Activated naive CD4-positive, alpha-beta T cell treated with anti-CD3 and anti-CD28 coated beads for 36 hours (primary cell): ENCODE measurements at regions not wholly inside any gene's neighbourhood (a gene's known extent, or its start where the extent isn't known, plus 50 kb on each side); places are given as distances from the start of the nearest gene placed in this dataset.
A peak's percentile ranks its signal among the peaks of the same experiment; 100 is the strongest.

Experiments
- CTCF ChIA-PET: fragments of 350-600 bp; sonication (Branson Sonifier 250); formaldehyde crosslinking; loops from one replicate; lab custom pipeline; 2021; ENCODE audit warnings: antibody characterized with exemption; lab: Charles Lee
- DNase-seq: peaks from one replicate; pipeline ENCODE4 v3.0.0-alpha.2; 2020
- H3K27ac Mint-ChIP-seq: one replicate; pipeline ENCODE4 v1.8.0; 2021; ENCODE audit warnings: mild to moderate bottlenecking, mixed read lengths
- H3K27me3 Mint-ChIP-seq: one replicate; pipeline ENCODE4 v1.8.0; 2021; ENCODE audit warnings: low read depth, mixed read lengths
- H3K36me3 Mint-ChIP-seq: one replicate; pipeline ENCODE4 v1.8.0; 2021; ENCODE audit warnings: low read depth, mixed read lengths
- H3K4me1 Mint-ChIP-seq: one replicate; pipeline ENCODE4 v1.8.0; 2021; ENCODE audit warnings: low read depth, mixed read lengths
- H3K4me3 Mint-ChIP-seq: one replicate; pipeline ENCODE4 v1.8.0; 2021; ENCODE audit warnings: mild to moderate bottlenecking, moderate library complexity, mixed read lengths
- H3K9me3 Mint-ChIP-seq: one replicate; pipeline ENCODE4 v1.8.0; 2021; ENCODE audit warnings: mixed read lengths
- intact Hi-C: fragments of 100-400 bp; cut with micrococcal nuclease; formaldehyde crosslinking; loops from one replicate; pipeline ENCODE4 v1.15.1; 2023

- Mint-ChIP-seq H3K36me3 (peaks cover 3% of the 10 kb centered on the region), H3K9me3 (peaks cover 18% of the 10 kb centered on the region), H3K4me3 (no peak overlapping the region), H3K27me3 (no peaks in the 10 kb centered on the region), H3K4me1 (peaks cover 4% of the 10 kb centered on the region), H3K27ac (no peak overlapping the region)
- DNase-seq: no peak
- intact Hi-C loops: no loop called here
- CTCF ChIA-PET: no interaction called here
These were observed 195.4 kb upstream of the C14orf180 start for GRCh38 chr14:104383996-104384775.

- H3K27me3 Mint-ChIP-seq: no peaks in the 10 kb centered on the region
These were observed 194.8 kb upstream of the C14orf180 start for GRCh38 chr14:104384776-104385071.

GRCh38 chr14:104385111-104385510, 194.5 kb upstream of the C14orf180 start:
- no peak overlapping the region for H3K4me3 Mint-ChIP-seq
- no peak overlapping the region for H3K27ac Mint-ChIP-seq
- CTCF ChIA-PET: no interaction called here
- intact Hi-C loops: no loop called here
- H3K4me1 Mint-ChIP-seq: peaks cover 12% of the 10 kb centered on the region
- H3K36me3 Mint-ChIP-seq: peaks cover 3% of the 10 kb centered on the region
- DNase-seq: no peak
- H3K27me3 Mint-ChIP-seq: no peaks in the 10 kb centered on the region
- peaks cover 11% of the 10 kb centered on the region for H3K9me3 Mint-ChIP-seq

More at GRCh38 chr14:104384776-104385071, 194.8 kb upstream of the C14orf180 start:
- no peak overlapping the region for H3K4me3 Mint-ChIP-seq
- intact Hi-C loops: no loop called here
- H3K9me3 Mint-ChIP-seq: peaks cover 12% of the 10 kb centered on the region
- CTCF ChIA-PET: no interaction called here
- peaks cover 8% of the 10 kb centered on the region for H3K4me1 Mint-ChIP-seq
- DNase-seq: no peak
- no peak overlapping the region for H3K27ac Mint-ChIP-seq
- H3K36me3 Mint-ChIP-seq: peaks cover 3% of the 10 kb centered on the region

- Mint-ChIP-seq H3K36me3 (peaks cover 3% of the 10 kb centered on the region), H3K4me1 (peaks cover 17% of the 10 kb centered on the region), H3K27ac (no peak overlapping the region), H3K27me3 (no peaks in the 10 kb centered on the region), H3K9me3 (peaks cover 11% of the 10 kb centered on the region), H3K4me3 (no peak overlapping the region)
- intact Hi-C loops: no loop called here
- CTCF ChIA-PET: no interaction called here
- no peak for DNase-seq
These were observed 193.9 kb upstream of the C14orf180 start for GRCh38 chr14:104385531-104386101.

GRCh38 chr14:104386151-104386841, 193.3 kb upstream of the C14orf180 start:
- Mint-ChIP-seq H3K27ac (no peak overlapping the region), H3K36me3 (peaks cover 2% of the 10 kb centered on the region), H3K27me3 (no peaks in the 10 kb centered on the region), H3K4me1 (peaks cover 23% of the 10 kb centered on the region), H3K4me3 (no peak overlapping the region), H3K9me3 (peaks cover 7% of the 10 kb centered on the region)
- CTCF ChIA-PET: no interaction called here
- DNase-seq: no peak
- intact Hi-C loops: no loop called here

- no peaks in the 10 kb centered on the region for H3K9me3 Mint-ChIP-seq
- DNase-seq: no peak
- CTCF ChIA-PET: no interaction called here
- peaks cover 33% of the 10 kb centered on the region for H3K4me1 Mint-ChIP-seq
- intact Hi-C loops: no loop called here
- no peak overlapping the region for H3K4me3 Mint-ChIP-seq
- no peak overlapping the region for H3K27ac Mint-ChIP-seq
- H3K27me3 Mint-ChIP-seq: no peaks in the 10 kb centered on the region
- no peaks in the 10 kb centered on the region for H3K36me3 Mint-ChIP-seq
These were observed 192.2 kb upstream of the C14orf180 start for GRCh38 chr14:104387022-104388010.

- Mint-ChIP-seq H3K27me3 (no peaks in the 10 kb centered on the region), H3K4me1 (peaks cover 39% of the 10 kb centered on the region), H3K27ac (no peak overlapping the region), H3K36me3 (no peaks in the 10 kb centered on the region), H3K9me3 (no peaks in the 10 kb centered on the region), H3K4me3 (no peak overlapping the region)
- DNase-seq: no peak
- CTCF ChIA-PET: no interaction called here
- intact Hi-C loops: no loop called here
These were observed 191.5 kb upstream of the C14orf180 start for GRCh38 chr14:104388011-104388521.

GRCh38 chr14:104388541-104389325, 190.8 kb upstream of the C14orf180 start:
- Mint-ChIP-seq H3K27ac (no peak overlapping the region), H3K36me3 (no peaks in the 10 kb centered on the region), H3K27me3 (no peaks in the 10 kb centered on the region), H3K4me3 (no peak overlapping the region), H3K4me1 (peaks cover 44% of the 10 kb centered on the region), H3K9me3 (no peaks in the 10 kb centered on the region)
- DNase-seq: no peak
- intact Hi-C loops: no loop called here
- CTCF ChIA-PET: no interaction called here

GRCh38 chr14:104389326-104390220, 190.0 kb upstream of the C14orf180 start:
- intact Hi-C loops: no loop called here
- Mint-ChIP-seq H3K36me3 (no peaks in the 10 kb centered on the region), H3K4me3 (no peak overlapping the region), H3K4me1 (peaks cover 52% of the 10 kb centered on the region), H3K9me3 (no peaks in the 10 kb centered on the region), H3K27me3 (no peaks in the 10 kb centered on the region), H3K27ac (no peak overlapping the region)
- DNase-seq: peak; percentile 50
- CTCF ChIA-PET: no interaction called here

GRCh38 chr14:104390221-104390931, 189.2 kb upstream of the C14orf180 start:
- CTCF ChIA-PET: no interaction called here
- Mint-ChIP-seq H3K27ac (no peak overlapping the region), H3K36me3 (no peaks in the 10 kb centered on the region), H3K4me1 (peaks cover 60% of the 10 kb centered on the region), H3K9me3 (no peaks in the 10 kb centered on the region), H3K27me3 (no peaks in the 10 kb centered on the region), H3K4me3 (no peak overlapping the region)
- DNase-seq: no peak
- intact Hi-C loops: no loop called here
